Heart left ventricle (tissue), 16 donors: ENCODE measurements at regions not wholly inside any gene's neighbourhood (a gene's known extent, or its start where the extent isn't known, plus 50 kb on each side); places are given as distances from the start of the nearest gene placed in this dataset.

Source experiments
- ATAC-seq, 4 donors: fragments of 200-7000 bp; cut with Tn5 transposase; one replicate each; pipeline ENCODE4 v1.9.1; 2020 to 2022; ENCODE audit warnings: moderate library complexity in 4 of 4, mild to moderate bottlenecking in 3 of 4, moderate number of reproducible peaks in 1 of 4
- DNase-seq, 5 donors: peaks; one replicate each; pipeline ENCODE4 v3.0.0-alpha.2; 2020
- H3K27ac ChIP-seq, 12 donors: fragments of 200-600 bp; sonication (generic) in 4 of 12; one replicate each; pipeline versions ENCODE4 v1.5.0 to v1.8.0; 2016 to 2022; ENCODE audit warnings: mild to moderate bottlenecking in 2 of 12
- H3K27me3 ChIP-seq, 9 donors: fragments of 200-600 bp; sonication (generic) in 2 of 9; one replicate each; pipeline versions ENCODE4 v1.5.1 to v1.8.0; 2016 to 2022; ENCODE audit warnings: mild to moderate bottlenecking in 3 of 9
- H3K36me3 ChIP-seq, 9 donors: fragments of 200-600 bp; sonication (generic) in 2 of 9; one replicate each; pipeline versions ENCODE4 v1.5.0 to v1.8.0; 2018 to 2022; ENCODE audit warnings: mild to moderate bottlenecking in 2 of 9
- H3K4me1 ChIP-seq, 12 donors: fragments of 200-600 bp; sonication (generic) in 4 of 12; one replicate each; pipeline versions ENCODE4 v1.5.0 to v1.8.0; 2016 to 2022; ENCODE audit warnings: mild to moderate bottlenecking in 3 of 12
- H3K4me3 ChIP-seq, 12 donors: fragments of 200-600 bp; sonication (generic) in 4 of 12; one replicate each; pipeline versions ENCODE4 v1.5.0 to v1.8.0; 2017 to 2022; ENCODE audit warnings: mild to moderate bottlenecking in 9 of 12, moderate library complexity in 4 of 12
- H3K9me3 ChIP-seq, 12 donors: fragments of 200-600 bp; sonication (generic) in 4 of 12; one replicate each; pipeline versions ENCODE4 v1.5.0 to v1.8.0; 2016 to 2022; ENCODE audit warnings: mild to moderate bottlenecking in 1 of 12
- POLR2A ChIP-seq, 2 donors: fragments of 450-650 bp; IDR thresholded peaks; one replicate each; pipeline ENCODE4 v1.6.1; 2017; ENCODE audit warnings: antibody characterized with exemption in 2 of 2, mild to moderate bottlenecking in 2 of 2, moderate library complexity in 2 of 2
- WGBS, 4 donors: extraction: QIAGEN DNeasy Blood & Tissue Kit in 2 of 4; methylation state at CpG; one replicate each; pipeline versions ENCODE4 v1.1.5 to v1.1.7; 2013 to 2018; 5-methylcytosine and 5-hydroxymethylcytosine counted together
- intact Hi-C, 10 donors: fragments of 100-400 bp; cut with DNase I; formaldehyde crosslinking; loops; one replicate each; pipeline versions ENCODE4 v1.11.1 to v1.14.2; 2022
- TF ChIP-seq, protein P1 (sequence below), 12 donors: fragments of 200-600 bp; sonication (generic) in 4 of 12; IDR thresholded peaks; one replicate each; pipeline versions ENCODE4 v1.5.0 to v1.8.0; 2018 to 2022; ENCODE audit warnings: antibody characterized with exemption in 12 of 12, mild to moderate bottlenecking in 5 of 12
- donor health status: ischemic (EF 13 %, LVEDD 7.1; RV severe dilation, severe dysfunction).
- donor health status: healthy with polysubstance abuse.
- donor health status: DM: no; HTN: yes; CAD: no.
- donor health status: DM: no; HTN: no; CAD: no.
- donor health status: ischemic (EF 25% LVEDD 6.9; RV normal size, moderate dysfunction).
- donor health status: ischemic (EF 25% LVEDD 5.7; RV mildly dilated, moderate dysfunction).
- donor health status: healthy.
- donor health status: DM: yes; HTN: yes; CAD: no.
- donor health status: ischemic (EF 35%, LVEDD 5.7; RV mildly dilated, moderate dysfunction).
- donor health status: nonischemic (EF 11% LVEDD 7.7; RV severe dilation, severe dysfunction).
- donor health status: DM: yes; HTN: yes; CAD: no.
- donor health status: PGD.
- donor health status: ischemic (EF 29% LVEDD 5.4; RV normal size, mild dysfunction).
- donor health status: nonischemic (EF 23%, LVEDD 6.1; RV moderate dilation, normal function).

DNA sequence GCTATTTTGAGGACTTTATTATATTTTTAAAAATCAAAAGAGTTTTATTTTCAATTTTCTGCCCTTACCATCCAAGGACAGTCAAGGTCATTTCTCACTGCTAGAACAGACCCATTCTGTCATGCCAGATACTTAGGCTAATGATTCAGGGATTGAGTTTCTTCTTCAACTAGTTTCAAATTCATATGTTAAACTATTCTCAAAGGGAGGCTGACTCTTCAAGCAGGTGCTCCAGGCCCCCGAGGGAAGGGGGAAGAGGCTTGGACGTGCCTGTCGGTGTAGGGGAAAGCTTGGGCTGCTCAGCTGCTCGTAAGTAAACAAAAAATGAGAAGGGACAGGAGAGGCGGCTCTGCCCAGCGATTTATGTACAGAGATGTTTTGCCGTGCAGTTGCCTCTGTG lies 69.4 kb upstream of the MYLIP start:
- H3K4me1 ChIP-seq: no peaks in the 10 kb centered on the region
- H3K27me3 ChIP-seq: no peaks in the 10 kb centered on the region
- no peak for TF ChIP-seq POLR2A (IDR thresholded peaks at IDR 0.05)
- TF ChIP-seq, protein P1, sequence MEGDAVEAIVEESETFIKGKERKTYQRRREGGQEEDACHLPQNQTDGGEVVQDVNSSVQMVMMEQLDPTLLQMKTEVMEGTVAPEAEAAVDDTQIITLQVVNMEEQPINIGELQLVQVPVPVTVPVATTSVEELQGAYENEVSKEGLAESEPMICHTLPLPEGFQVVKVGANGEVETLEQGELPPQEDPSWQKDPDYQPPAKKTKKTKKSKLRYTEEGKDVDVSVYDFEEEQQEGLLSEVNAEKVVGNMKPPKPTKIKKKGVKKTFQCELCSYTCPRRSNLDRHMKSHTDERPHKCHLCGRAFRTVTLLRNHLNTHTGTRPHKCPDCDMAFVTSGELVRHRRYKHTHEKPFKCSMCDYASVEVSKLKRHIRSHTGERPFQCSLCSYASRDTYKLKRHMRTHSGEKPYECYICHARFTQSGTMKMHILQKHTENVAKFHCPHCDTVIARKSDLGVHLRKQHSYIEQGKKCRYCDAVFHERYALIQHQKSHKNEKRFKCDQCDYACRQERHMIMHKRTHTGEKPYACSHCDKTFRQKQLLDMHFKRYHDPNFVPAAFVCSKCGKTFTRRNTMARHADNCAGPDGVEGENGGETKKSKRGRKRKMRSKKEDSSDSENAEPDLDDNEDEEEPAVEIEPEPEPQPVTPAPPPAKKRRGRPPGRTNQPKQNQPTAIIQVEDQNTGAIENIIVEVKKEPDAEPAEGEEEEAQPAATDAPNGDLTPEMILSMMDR (IDR thresholded peaks at IDR 0.05): no peak
- H3K36me3 ChIP-seq: no peaks in the 10 kb centered on the region
- no peak overlapping the region for H3K27ac ChIP-seq
- no peak overlapping the region for H3K4me3 ChIP-seq
- intact Hi-C loops: no loop called here
- H3K9me3 ChIP-seq: no peaks in the 10 kb centered on the region
- 78 to 80% (median 79%) methylated on average over 7 of the region's 7 CpGs for WGBS, 4 donors
- ATAC-seq (no peak), DNase-seq (no peak)

DNA sequence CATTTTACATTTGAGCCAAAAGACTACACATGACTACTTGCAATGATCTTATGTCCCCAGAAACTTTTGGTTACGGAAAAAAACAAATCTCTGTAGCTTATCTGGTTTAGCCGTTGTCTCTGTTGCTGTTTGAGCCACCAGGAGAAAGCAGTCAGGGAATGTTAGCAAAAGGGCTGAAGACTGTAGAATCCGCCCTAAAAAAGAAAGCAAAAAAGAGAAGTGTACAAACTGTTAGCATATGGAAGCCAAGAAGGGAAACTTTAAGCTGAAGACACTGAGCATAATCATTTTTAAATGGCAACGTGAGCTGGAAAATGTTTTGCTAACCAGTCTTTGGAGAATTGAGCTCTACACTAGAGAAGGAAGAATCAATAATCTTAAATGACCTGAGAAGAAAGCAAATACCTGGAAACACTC lies 69.9 kb upstream of the MYLIP start:
- 77 to 84% (median 84%) methylated on average over 4 of the region's 4 CpGs for WGBS, 4 donors
- Histone ChIP-seq H3K9me3 (no peaks in the 10 kb centered on the region), H3K4me3 (no peak overlapping the region), H3K27ac (no peak overlapping the region), H3K36me3 (no peaks in the 10 kb centered on the region), H3K4me1 (no peaks in the 10 kb centered on the region), H3K27me3 (no peaks in the 10 kb centered on the region)
- DNase-seq: no peak
- intact Hi-C loops: no loop called here
- TF ChIP-seq, protein P1 (IDR thresholded peaks at IDR 0.05): no peak
- no peak for TF ChIP-seq POLR2A (IDR thresholded peaks at IDR 0.05)
- ATAC-seq: no peak

DNA sequence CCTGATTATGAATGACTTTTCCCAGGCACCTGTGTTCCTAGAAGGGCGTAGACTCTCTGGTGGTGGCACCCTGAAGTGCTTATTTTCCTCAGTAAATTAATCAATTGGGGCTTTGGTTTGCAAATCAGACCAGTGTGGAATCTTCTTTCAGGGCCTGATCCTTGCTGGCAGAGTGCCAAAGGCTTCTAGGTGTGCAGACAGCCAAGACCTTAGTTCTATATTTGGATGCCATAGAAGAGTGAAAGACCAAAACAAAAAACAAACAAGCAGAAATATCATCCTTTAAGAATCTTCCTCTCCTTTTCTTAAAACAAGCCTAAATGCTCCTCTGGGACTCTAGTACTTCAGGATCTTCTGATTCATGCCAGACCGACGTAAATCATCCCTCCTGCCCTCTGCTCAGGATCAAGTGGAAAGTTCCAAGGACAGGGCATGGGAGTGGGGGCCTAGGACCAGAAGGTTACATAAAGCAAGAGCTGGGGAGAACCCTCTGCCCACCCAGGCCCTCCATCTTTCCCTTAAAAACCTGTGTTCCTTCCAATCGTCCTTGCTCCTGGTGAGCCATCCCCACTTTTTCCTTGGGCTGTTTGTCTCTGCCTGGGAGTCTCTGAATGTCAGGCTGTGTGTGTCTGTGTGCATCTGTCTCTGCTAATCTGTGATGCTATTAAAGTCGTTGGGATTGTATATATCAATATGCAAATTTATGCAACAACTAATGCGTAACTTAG lies 70.5 kb upstream of the MYLIP start:
- Histone ChIP-seq H3K4me1 (no peaks in the 10 kb centered on the region), H3K4me3 (no peak overlapping the region), H3K9me3 (no peaks in the 10 kb centered on the region), H3K27me3 (no peaks in the 10 kb centered on the region), H3K36me3 (no peaks in the 10 kb centered on the region), H3K27ac (no peak overlapping the region)
- 70 to 74% (median 72%) methylated on average over 6 of the region's 6 CpGs for WGBS, 4 donors
- DNase-seq (no peak), ATAC-seq (no peak)
- TF ChIP-seq, protein P1 (IDR thresholded peaks at IDR 0.05): no peak
- no peak for TF ChIP-seq POLR2A (IDR thresholded peaks at IDR 0.05)
- intact Hi-C loops: no loop called here

DNA sequence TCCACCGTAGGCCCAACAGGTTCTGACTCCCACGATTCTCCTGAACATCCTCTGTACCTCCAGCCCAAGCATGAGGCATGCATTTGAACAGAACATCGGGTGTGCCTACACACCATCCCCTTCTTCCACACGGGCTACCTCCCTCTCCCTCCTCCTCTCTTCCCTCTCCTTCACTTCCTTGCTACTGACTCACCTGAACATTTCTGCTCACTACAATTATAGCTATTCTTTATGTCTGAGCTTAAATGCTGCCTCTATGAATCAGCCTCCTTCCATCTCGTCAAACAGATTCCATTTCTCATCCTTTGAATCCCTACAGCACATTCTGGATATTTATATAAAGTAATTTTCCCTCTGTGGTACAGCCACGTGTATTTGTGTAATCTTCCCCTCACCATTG lies 71.4 kb upstream of the MYLIP start:
- H3K4me3 ChIP-seq: no peak overlapping the region
- no peak for DNase-seq
- intact Hi-C loops: no loop called here
- WGBS, 4 donors: 86 to 92% (median 90%) methylated on average over 6 of the region's 6 CpGs
- no peak overlapping the region for H3K27ac ChIP-seq
- H3K36me3 ChIP-seq: no peaks in the 10 kb centered on the region
- H3K9me3 ChIP-seq: no peaks in the 10 kb centered on the region
- TF ChIP-seq, protein P1 (IDR thresholded peaks at IDR 0.05): no peak
- no peak for TF ChIP-seq POLR2A (IDR thresholded peaks at IDR 0.05)
- H3K4me1 ChIP-seq: no peaks in the 10 kb centered on the region
- no peak for ATAC-seq
- no peaks in the 10 kb centered on the region for H3K27me3 ChIP-seq
